Stimulated activated CD4-positive, alpha-beta T cell treated with anti-CD3 and anti-CD28 coated beads, Interleukin-2, amount 100 ng/mL, for 48 hours (primary cell): ENCODE measurements at regions not wholly inside any gene's neighbourhood (a gene's known extent, or its start where the extent isn't known, plus 50 kb on each side); places are given as distances from the start of the nearest gene placed in this dataset.

Experiments
- DNase-seq, 2 donors: peaks; one replicate each; pipeline ENCODE4 v3.0.0-alpha.2; 2020

GRCh38 chr1:56417646-56418045 is 161.7 kb downstream of the PLPP3 start:
- DNase-seq, result no peak

- no peak for DNase-seq
Measured at GRCh38 chr1:56416495-56416894, 162.9 kb downstream of the PLPP3 start.

GRCh38 chr1:56415720-56416119 is 163.6 kb downstream of the PLPP3 start:
- no peak for DNase-seq

GRCh38 chr1:56415258-56415657 is 164.1 kb downstream of the PLPP3 start:
- no peak for DNase-seq

GRCh38 chr1:56414728-56415224 is 164.6 kb downstream of the PLPP3 start:
- no peak for DNase-seq

- DNase-seq, result no peak
Measured at GRCh38 chr1:56413671-56414199, 165.6 kb downstream of the PLPP3 start.

GRCh38 chr1:56411484-56412180 is 167.7 kb downstream of the PLPP3 start:
- no peak for DNase-seq

GRCh38 chr1:56411021-56411420 is 168.3 kb downstream of the PLPP3 start:
- DNase-seq, result no peak

GRCh38 chr1:56410405-56410804 is 169.0 kb downstream of the PLPP3 start:
- no peak for DNase-seq

GRCh38 chr1:56409112-56409691 is 170.2 kb downstream of the PLPP3 start:
- DNase-seq, result peak in 1 of 2 donors; percentile 2

- no peak for DNase-seq
Measured at GRCh38 chr1:56406821-56407220, 172.5 kb downstream of the PLPP3 start.

GRCh38 chr1:56404561-56405030 is 174.8 kb downstream of the PLPP3 start:
- DNase-seq, result no peak

GRCh38 chr1:56404066-56404465 is 175.3 kb downstream of the PLPP3 start:
- DNase-seq, result no peak

GRCh38 chr1:56403321-56403720 is 176.0 kb downstream of the PLPP3 start:
- DNase-seq, result no peak

GRCh38 chr1:56401191-56401590 is 178.2 kb downstream of the PLPP3 start:
- DNase-seq, result no peak

- no peak for DNase-seq
Measured at GRCh38 chr1:56400526-56400925, 178.8 kb downstream of the PLPP3 start.

GRCh38 chr1:56399795-56400194 is 179.6 kb downstream of the PLPP3 start:
- no peak for DNase-seq

GRCh38 chr1:56399326-56399725 is 180.0 kb downstream of the PLPP3 start:
- no peak for DNase-seq

- no peak for DNase-seq
Measured at GRCh38 chr1:56397811-56398231, 181.5 kb downstream of the PLPP3 start.

GRCh38 chr1:56397409-56397808 is 182.0 kb downstream of the PLPP3 start:
- DNase-seq, result no peak

GRCh38 chr1:56396581-56396980 is 182.8 kb downstream of the PLPP3 start:
- no peak for DNase-seq

- no peak for DNase-seq
Measured at GRCh38 chr1:56395776-56396175, 183.6 kb downstream of the PLPP3 start.

- DNase-seq, result no peak
Measured at GRCh38 chr1:56394298-56394697, 185.1 kb downstream of the PLPP3 start.
